Activated naive CD4-positive, alpha-beta T cell treated with anti-CD3 and anti-CD28 coated beads for 36 hours (primary cell): ENCODE measurements at regions not wholly inside any gene's neighbourhood (a gene's known extent, or its start where the extent isn't known, plus 50 kb on each side); places are given as distances from the start of the nearest gene placed in this dataset.

Experiments
- CTCF ChIA-PET: fragments of 350-600 bp; sonication (Branson Sonifier 250); formaldehyde crosslinking; loops from one replicate; lab custom pipeline; 2021; ENCODE audit warnings: antibody characterized with exemption; lab: Charles Lee
- DNase-seq: peaks from one replicate; pipeline ENCODE4 v3.0.0-alpha.2; 2020
- H3K27ac Mint-ChIP-seq: one replicate; pipeline ENCODE4 v1.8.0; 2021; ENCODE audit warnings: mild to moderate bottlenecking, mixed read lengths
- H3K27me3 Mint-ChIP-seq: one replicate; pipeline ENCODE4 v1.8.0; 2021; ENCODE audit warnings: low read depth, mixed read lengths
- H3K36me3 Mint-ChIP-seq: one replicate; pipeline ENCODE4 v1.8.0; 2021; ENCODE audit warnings: low read depth, mixed read lengths
- H3K4me1 Mint-ChIP-seq: one replicate; pipeline ENCODE4 v1.8.0; 2021; ENCODE audit warnings: low read depth, mixed read lengths
- H3K4me3 Mint-ChIP-seq: one replicate; pipeline ENCODE4 v1.8.0; 2021; ENCODE audit warnings: mild to moderate bottlenecking, moderate library complexity, mixed read lengths
- H3K9me3 Mint-ChIP-seq: one replicate; pipeline ENCODE4 v1.8.0; 2021; ENCODE audit warnings: mixed read lengths
- intact Hi-C: fragments of 100-400 bp; cut with micrococcal nuclease; formaldehyde crosslinking; loops from one replicate; pipeline ENCODE4 v1.15.1; 2023

- Mint-ChIP-seq H3K9me3 (no peaks in the 10 kb centered on the region), H3K36me3 (no peaks in the 10 kb centered on the region), H3K4me3 (no peak overlapping the region), H3K27ac (no peak overlapping the region), H3K4me1 (no peaks in the 10 kb centered on the region), H3K27me3 (peaks cover 7% of the 10 kb centered on the region)
- DNase-seq: no peak
- intact Hi-C loops: no loop called here
- CTCF ChIA-PET: no interaction called here
These were observed 187.9 kb upstream of the ECI2 start for GRCh38 chr6:4323322-4323721.

- Mint-ChIP-seq H3K4me3 (no peak overlapping the region), H3K27ac (no peak overlapping the region), H3K9me3 (no peaks in the 10 kb centered on the region), H3K27me3 (peaks cover 10% of the 10 kb centered on the region), H3K4me1 (no peaks in the 10 kb centered on the region), H3K36me3 (no peaks in the 10 kb centered on the region)
- intact Hi-C loops: no loop called here
- CTCF ChIA-PET: no interaction called here
- DNase-seq: no peak
These were observed 187.5 kb upstream of the ECI2 start for GRCh38 chr6:4322846-4323309.

DNA sequence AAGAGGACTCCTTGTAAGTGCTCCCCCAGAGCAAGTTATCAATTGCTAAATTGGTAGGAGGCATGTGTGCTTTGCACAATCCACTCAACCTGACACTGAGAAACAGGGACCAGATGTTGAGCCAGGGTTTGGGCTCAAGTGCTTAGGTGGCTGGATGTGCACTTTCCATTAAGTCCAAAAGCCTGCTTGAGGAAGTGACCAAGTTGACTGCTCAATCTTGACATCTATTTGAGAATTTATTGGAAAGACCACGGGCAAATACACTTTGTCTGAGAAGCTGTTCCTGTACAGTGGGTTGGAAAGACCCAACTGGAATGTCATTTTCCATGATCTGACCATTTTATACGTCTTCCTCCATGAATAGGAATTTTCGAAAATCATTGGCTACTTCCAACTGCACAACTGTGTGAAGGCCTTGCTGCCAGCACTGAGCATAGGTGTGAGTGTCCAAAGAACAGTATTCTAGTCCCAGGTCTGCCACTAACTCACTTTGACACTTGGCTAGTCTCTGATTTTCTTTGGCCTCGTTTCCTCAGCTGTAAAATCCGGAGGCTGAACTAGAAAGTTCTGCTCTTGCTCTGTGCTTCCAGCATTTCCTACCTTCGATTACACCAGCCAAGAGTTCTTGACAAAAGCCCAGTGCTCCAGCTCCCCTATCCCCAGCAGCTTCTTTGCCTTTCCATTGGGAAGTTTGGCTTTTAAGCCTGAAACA is 186.9 kb upstream of the ECI2 start:
- Mint-ChIP-seq H3K9me3 (no peaks in the 10 kb centered on the region), H3K27ac (no peak overlapping the region), H3K36me3 (no peaks in the 10 kb centered on the region), H3K27me3 (peaks cover 13% of the 10 kb centered on the region), H3K4me3 (no peak overlapping the region), H3K4me1 (no peaks in the 10 kb centered on the region)
- intact Hi-C loops: no loop called here
- DNase-seq: no peak
- CTCF ChIA-PET: no interaction called here

DNA sequence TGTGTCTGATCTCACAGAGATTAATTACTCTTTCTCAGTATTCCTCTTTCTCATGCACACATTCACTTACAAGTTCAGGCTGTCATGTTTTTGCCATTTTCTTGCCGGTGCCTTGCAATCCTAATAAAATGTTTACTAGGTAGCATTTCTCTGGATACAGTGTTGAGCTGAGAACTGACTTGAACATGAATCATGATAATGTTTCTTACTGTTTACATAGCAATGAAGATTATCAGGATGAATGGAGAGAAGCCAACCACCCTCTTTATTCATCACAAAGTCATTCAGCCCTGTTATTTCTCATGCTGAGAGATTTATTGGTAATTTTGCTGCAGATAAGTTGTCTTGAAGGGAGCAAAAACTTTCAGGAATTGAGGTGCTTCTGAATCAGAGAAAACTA is 185.5 kb upstream of the ECI2 start:
- Mint-ChIP-seq H3K36me3 (no peaks in the 10 kb centered on the region), H3K27ac (no peak overlapping the region), H3K9me3 (no peaks in the 10 kb centered on the region), H3K4me1 (no peaks in the 10 kb centered on the region), H3K27me3 (peaks cover 13% of the 10 kb centered on the region), H3K4me3 (no peak overlapping the region)
- DNase-seq: no peak
- CTCF ChIA-PET: no interaction called here
- intact Hi-C loops: no loop called here

- H3K4me3 Mint-ChIP-seq: no peak overlapping the region
- DNase-seq: no peak
- H3K27ac Mint-ChIP-seq: no peak overlapping the region
- CTCF ChIA-PET: no interaction called here
- H3K4me1 Mint-ChIP-seq: no peaks in the 10 kb centered on the region
- H3K27me3 Mint-ChIP-seq: peaks cover 13% of the 10 kb centered on the region
- H3K9me3 Mint-ChIP-seq: no peaks in the 10 kb centered on the region
- intact Hi-C loops: no loop called here
- H3K36me3 Mint-ChIP-seq: no peaks in the 10 kb centered on the region
These were observed 184.8 kb upstream of the ECI2 start for GRCh38 chr6:4319981-4320683.

DNA sequence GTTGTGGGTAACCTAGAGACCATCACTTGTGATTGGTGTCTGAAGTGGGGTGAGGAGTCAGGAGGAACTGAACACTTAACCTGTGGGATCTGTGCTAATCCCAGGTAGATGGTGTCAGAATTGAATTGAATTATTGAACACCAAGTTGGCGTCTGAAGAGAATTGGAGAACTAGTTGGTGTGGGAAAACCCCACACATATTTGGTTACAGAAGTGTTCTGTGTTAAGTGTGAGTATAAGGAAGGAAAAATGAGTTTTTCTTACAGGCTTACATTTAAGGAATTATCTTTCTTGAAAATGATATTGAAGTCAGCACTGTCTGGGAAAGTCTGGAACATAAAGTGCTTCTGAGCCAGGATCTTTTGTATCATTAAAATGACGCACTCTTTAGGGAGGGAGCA is 182.9 kb upstream of the ECI2 start:
- peaks cover 13% of the 10 kb centered on the region for H3K27me3 Mint-ChIP-seq
- intact Hi-C loops: no loop called here
- CTCF ChIA-PET: interaction anchor here (0.7 kb wide), 1 partner anchor 856 kb away, joined by 3 read pairs; no protein-coding TSS in a partner anchor
- no peak overlapping the region for H3K27ac Mint-ChIP-seq
- peaks cover 4% of the 10 kb centered on the region for H3K9me3 Mint-ChIP-seq
- H3K36me3 Mint-ChIP-seq: no peaks in the 10 kb centered on the region
- no peaks in the 10 kb centered on the region for H3K4me1 Mint-ChIP-seq
- no peak for DNase-seq
- H3K4me3 Mint-ChIP-seq: no peak overlapping the region

- CTCF ChIA-PET: no interaction called here
- peaks cover 13% of the 10 kb centered on the region for H3K9me3 Mint-ChIP-seq
- no peak for DNase-seq
- intact Hi-C loops: no loop called here
- H3K4me3 Mint-ChIP-seq: no peak overlapping the region
- peaks cover 13% of the 10 kb centered on the region for H3K27me3 Mint-ChIP-seq
- no peaks in the 10 kb centered on the region for H3K36me3 Mint-ChIP-seq
- no peaks in the 10 kb centered on the region for H3K4me1 Mint-ChIP-seq
- no peak overlapping the region for H3K27ac Mint-ChIP-seq
These were observed 181.6 kb upstream of the ECI2 start for GRCh38 chr6:4316867-4317400.

- Mint-ChIP-seq H3K4me3 (no peak overlapping the region), H3K27me3 (peaks cover 11% of the 10 kb centered on the region), H3K4me1 (no peaks in the 10 kb centered on the region), H3K36me3 (peaks cover 2% of the 10 kb centered on the region), H3K9me3 (peaks cover 24% of the 10 kb centered on the region), H3K27ac (no peak overlapping the region)
- CTCF ChIA-PET: no interaction called here
- intact Hi-C loops: no loop called here
- no peak for DNase-seq
These were observed 178.9 kb upstream of the ECI2 start for GRCh38 chr6:4314201-4314707.

DNA sequence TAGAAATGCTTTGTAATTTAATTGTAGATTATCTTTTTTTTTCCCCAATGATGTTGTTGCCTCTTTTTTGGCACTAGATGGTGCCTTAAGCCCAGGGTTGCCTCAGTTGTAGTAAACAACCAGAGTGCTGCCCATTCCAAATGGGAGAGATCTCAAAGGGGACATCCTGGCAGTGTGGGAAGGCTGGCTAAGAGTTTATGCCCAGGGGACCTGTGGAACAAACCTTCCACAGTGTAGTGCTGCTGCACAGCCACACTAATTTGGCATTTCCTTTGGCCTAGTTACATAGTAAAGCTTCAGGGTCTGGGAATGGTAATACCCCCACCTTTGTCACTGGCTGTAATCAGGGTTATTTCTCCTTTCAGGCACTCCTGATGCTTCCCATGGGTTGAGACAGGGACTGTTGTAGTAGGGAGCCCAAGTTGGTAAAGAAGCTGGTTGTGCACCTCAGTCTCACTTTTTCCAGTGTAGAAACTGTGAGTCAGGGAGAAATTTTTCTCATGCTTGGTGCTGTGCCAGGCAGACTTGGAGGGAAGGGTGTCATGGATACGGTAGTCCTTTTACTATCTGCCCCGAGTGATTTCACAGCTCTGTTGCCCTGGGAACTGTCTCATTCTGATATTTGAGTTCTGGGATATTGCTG is 177.8 kb upstream of the ECI2 start:
- Mint-ChIP-seq H3K27me3 (peaks cover 4% of the 10 kb centered on the region), H3K27ac (no peak overlapping the region), H3K9me3 (peaks cover 24% of the 10 kb centered on the region), H3K4me1 (no peaks in the 10 kb centered on the region), H3K36me3 (peaks cover 2% of the 10 kb centered on the region), H3K4me3 (no peak overlapping the region)
- DNase-seq: no peak
- CTCF ChIA-PET: no interaction called here
- intact Hi-C loops: no loop called here

DNA sequence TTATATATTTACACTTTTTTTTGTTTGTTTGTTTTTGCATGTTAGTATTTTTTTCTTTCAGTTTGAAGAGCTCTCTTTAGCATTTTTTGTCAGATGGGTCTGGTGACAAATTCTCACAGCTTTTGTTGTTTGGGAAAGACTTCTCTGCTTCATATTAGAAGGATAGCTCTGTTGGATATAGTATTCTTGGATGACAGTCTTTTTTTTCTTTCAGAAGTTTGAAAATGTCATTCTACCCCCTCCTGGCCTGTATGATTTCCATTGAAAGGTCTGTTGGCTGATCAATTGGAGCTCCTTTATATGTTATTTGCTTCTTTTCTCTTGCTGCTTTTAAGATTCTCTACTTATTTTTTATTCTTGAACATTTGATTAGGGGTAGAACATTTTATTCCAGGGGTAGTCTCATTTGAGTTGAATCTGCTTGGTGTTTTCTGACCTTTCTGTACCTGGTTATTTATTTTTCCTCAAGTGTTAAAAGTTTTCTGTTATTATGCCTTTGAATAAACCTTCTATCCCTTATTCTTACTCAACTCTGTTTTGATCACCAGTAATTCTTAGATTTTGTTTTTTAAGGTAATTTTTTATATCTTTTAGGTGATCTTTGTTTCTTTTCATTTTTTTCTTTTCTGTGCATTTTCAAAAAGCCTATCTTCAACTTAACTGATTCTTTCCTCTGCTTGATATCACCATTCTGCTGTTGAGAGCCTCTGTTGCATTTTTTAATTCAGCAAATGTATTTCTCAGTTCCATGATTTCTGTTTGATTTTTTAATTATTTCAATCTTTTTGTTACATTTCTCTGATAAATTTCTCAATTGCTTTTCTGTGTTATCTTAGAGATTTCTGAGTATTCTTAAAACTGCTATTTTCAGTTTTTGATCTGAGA is 176.8 kb upstream of the ECI2 start:
- peaks cover 2% of the 10 kb centered on the region for H3K36me3 Mint-ChIP-seq
- no peak overlapping the region for H3K4me3 Mint-ChIP-seq
- H3K4me1 Mint-ChIP-seq: no peaks in the 10 kb centered on the region
- CTCF ChIA-PET: no interaction called here
- intact Hi-C loops: no loop called here
- H3K27ac Mint-ChIP-seq: no peak overlapping the region
- peaks cover 24% of the 10 kb centered on the region for H3K9me3 Mint-ChIP-seq
- no peak for DNase-seq
- peaks cover 5% of the 10 kb centered on the region for H3K27me3 Mint-ChIP-seq

- no peak for DNase-seq
- H3K27me3 Mint-ChIP-seq: peaks cover 16% of the 10 kb centered on the region
- CTCF ChIA-PET: no interaction called here
- H3K4me3 Mint-ChIP-seq: no peak overlapping the region
- peaks cover 2% of the 10 kb centered on the region for H3K36me3 Mint-ChIP-seq
- intact Hi-C loops: no loop called here
- no peaks in the 10 kb centered on the region for H3K4me1 Mint-ChIP-seq
- H3K9me3 Mint-ChIP-seq: peaks cover 24% of the 10 kb centered on the region
- no peak overlapping the region for H3K27ac Mint-ChIP-seq
These were observed 174.2 kb upstream of the ECI2 start for GRCh38 chr6:4309540-4309939.

GRCh38 chr6:4308364-4308763 is 173.0 kb upstream of the ECI2 start:
- DNase-seq: no peak
- Mint-ChIP-seq H3K27me3 (peaks cover 25% of the 10 kb centered on the region), H3K36me3 (peaks cover 2% of the 10 kb centered on the region), H3K4me1 (no peaks in the 10 kb centered on the region), H3K4me3 (no peak overlapping the region), H3K27ac (no peak overlapping the region), H3K9me3 (peaks cover 21% of the 10 kb centered on the region)
- CTCF ChIA-PET: interaction anchor here (0.6 to 0.7 kb wide), 2 partner anchors 94 to 1088 kb away, joined by 3 read pairs; no protein-coding TSS in a partner anchor
- intact Hi-C loops: no loop called here
